Hepatocyte (in vitro differentiated cells): ENCODE measurements at regions not wholly inside any gene's neighbourhood (a gene's known extent, or its start where the extent isn't known, plus 50 kb on each side); places are given as distances from the start of the nearest gene placed in this dataset.

ENCODE experiments used
- EZH2 ChIP-seq: fragments of 200-600 bp; sonication (generic); IDR thresholded peaks from 2 replicates; pipeline ENCODE4 v1.6.1; 2016; ENCODE audit warnings: antibody characterized with exemption, mild to moderate bottlenecking, borderline replicate concordance
- EZH2phosphoT487 ChIP-seq: fragments of 200-600 bp; sonication (generic); IDR thresholded peaks from one replicate; pipeline ENCODE4 v1.6.1; 2018; ENCODE audit warnings: antibody characterized with exemption, mild to moderate bottlenecking, low read depth, moderate library complexity; ENCODE audit not compliant: unreplicated experiment, severe bottlenecking
- TF ChIP-seq, protein P1 (sequence below): fragments of 200-600 bp; sonication (generic); IDR thresholded peaks from 2 replicates; pipeline ENCODE4 v1.5.1; 2016; ENCODE audit warnings: antibody characterized with exemption, mild to moderate bottlenecking; ENCODE audit not compliant: poor library complexity

DNA sequence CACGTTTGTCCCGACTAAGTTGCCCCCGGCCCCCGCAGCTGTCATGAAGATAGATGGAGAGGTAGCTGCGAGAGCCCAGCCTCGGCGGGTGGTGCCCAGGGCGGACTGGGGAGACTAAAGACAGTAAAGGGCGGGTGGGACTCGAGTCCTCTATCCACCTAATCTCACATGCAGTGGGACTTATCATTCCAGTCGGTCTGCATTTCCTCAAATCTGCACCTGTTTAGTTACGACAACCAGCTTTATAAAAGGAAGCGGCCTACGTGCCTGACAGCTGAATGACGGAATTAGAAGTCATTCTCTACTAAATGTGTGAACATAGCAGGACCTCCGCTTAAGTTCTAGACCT is 109.8 kb upstream of the EGLN3 start:
- TF ChIP-seq, protein P1, sequence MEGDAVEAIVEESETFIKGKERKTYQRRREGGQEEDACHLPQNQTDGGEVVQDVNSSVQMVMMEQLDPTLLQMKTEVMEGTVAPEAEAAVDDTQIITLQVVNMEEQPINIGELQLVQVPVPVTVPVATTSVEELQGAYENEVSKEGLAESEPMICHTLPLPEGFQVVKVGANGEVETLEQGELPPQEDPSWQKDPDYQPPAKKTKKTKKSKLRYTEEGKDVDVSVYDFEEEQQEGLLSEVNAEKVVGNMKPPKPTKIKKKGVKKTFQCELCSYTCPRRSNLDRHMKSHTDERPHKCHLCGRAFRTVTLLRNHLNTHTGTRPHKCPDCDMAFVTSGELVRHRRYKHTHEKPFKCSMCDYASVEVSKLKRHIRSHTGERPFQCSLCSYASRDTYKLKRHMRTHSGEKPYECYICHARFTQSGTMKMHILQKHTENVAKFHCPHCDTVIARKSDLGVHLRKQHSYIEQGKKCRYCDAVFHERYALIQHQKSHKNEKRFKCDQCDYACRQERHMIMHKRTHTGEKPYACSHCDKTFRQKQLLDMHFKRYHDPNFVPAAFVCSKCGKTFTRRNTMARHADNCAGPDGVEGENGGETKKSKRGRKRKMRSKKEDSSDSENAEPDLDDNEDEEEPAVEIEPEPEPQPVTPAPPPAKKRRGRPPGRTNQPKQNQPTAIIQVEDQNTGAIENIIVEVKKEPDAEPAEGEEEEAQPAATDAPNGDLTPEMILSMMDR: no peak
- no peak for TF ChIP-seq EZH2phosphoT487
- no peak for TF ChIP-seq EZH2
